ENCODE measurements at regions not wholly inside any gene's neighbourhood (a gene's known extent, or its start where the extent isn't known, plus 50 kb on each side); places are given as distances from the start of the nearest gene placed in this dataset.
"Not testable (repeated sequence)": the region's sequence is repeated elsewhere in the genome, so short reads cannot be mapped to it uniquely, and the experiment has no call there.

DNA sequence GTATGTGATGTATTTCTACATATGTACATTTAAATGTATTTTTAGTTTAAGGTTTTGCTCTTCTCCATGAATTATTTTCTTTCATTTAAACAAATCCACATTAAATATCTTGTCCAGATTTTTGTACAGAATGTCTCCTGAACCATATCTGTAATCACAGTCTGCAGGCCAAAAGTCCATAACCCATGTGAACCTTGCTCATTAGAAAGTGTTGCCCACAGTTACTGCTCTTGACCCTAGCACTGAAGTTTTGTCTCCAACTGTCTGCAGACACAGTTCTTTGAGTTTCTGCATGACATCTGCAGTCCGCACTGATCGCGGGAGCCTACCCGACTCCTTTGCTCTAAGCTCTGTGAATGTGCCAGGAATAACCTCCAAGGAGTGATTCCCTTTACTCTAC lies 626.2 kb upstream of the SLC10A2 start:
- DNase-seq (ENCODE audit: low read depth in 2 of 3, low spot score in 2 of 3) = no peak

- no peak for DNase-seq (ENCODE audit: low read depth in 2 of 3, low spot score in 2 of 3)
These were observed 610.1 kb upstream of the SLC10A2 start for GRCh38 chr13:103676329-103676728.

- no peak for DNase-seq (ENCODE audit: low read depth in 2 of 3, low spot score in 2 of 3)
These were observed 605.3 kb upstream of the SLC10A2 start for GRCh38 chr13:103671547-103671946.

DNA sequence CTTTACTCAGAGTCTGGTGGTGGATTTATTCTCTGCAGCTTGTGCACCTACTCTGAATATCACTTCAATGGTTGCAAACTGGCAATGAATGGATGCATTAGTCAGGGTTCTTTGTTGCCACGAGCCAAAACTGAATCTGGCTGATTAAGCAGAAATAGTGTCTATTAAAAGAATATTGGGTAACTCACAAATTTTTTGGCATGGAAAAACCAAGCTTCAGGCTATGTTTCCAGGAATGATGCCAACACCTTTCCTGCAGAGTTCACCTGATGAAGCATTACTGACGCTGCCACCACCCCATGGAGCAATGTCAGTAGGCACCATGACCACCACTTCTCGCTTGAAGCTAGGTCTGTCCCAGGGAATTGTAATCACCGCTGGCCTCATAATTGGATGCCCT lies 597.8 kb upstream of the SLC10A2 start:
- DNase-seq (ENCODE audit: low read depth in 2 of 3, low spot score in 2 of 3) = no peak

GRCh38 chr13:103656311-103656710 lies 590.1 kb upstream of the SLC10A2 start:
- no peak for DNase-seq (ENCODE audit: low read depth in 2 of 3, low spot score in 2 of 3)

DNA sequence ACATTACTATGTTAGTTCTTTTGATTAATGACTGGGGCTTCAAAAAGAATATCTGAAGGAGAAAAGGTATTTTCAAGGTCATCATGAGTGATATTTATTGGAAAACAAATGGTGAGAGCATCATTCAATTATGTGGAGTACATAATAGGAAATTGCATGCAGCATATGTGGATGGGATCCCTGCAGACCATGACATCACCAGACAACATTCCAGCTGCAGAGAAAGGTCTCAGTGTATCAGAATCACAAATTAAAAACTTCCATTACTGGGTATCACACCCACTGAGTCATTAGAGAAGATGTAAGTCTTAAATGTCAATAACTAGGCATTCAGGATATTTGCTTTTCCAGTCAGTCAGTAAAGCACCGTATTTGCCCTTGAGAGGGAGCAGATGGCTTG lies 574.4 kb upstream of the SLC10A2 start:
- DNase-seq (ENCODE audit: low read depth in 2 of 3, low spot score in 2 of 3) = no peak

GRCh38 chr13:103639326-103639725 lies 573.1 kb upstream of the SLC10A2 start:
- no peak for DNase-seq (ENCODE audit: low read depth in 2 of 3, low spot score in 2 of 3)

DNA sequence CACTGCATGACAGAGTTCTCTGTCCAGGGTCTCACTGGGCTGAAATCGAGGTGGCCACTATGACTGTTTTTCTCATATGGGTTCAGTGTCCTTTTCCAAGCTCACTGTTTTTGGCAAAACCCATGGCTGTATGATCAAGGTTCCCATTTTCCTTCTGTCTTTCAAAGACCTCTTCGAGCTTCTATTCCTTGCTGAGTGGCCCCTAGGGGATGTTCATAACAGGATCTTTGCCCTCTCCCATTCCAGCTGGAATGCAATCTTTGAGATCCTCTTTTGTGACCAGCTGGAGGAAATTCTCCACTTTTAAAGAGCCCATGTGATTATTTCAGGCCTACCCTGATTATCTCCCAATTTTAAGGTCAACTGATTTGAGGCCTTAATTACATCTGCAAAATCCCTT lies 572.5 kb upstream of the SLC10A2 start:
- no peak for DNase-seq (ENCODE audit: low read depth in 2 of 3, low spot score in 2 of 3)

GRCh38 chr13:103634066-103634465 lies 567.8 kb upstream of the SLC10A2 start:
- DNase-seq (ENCODE audit: low read depth in 2 of 3, low spot score in 2 of 3) = no peak

DNA sequence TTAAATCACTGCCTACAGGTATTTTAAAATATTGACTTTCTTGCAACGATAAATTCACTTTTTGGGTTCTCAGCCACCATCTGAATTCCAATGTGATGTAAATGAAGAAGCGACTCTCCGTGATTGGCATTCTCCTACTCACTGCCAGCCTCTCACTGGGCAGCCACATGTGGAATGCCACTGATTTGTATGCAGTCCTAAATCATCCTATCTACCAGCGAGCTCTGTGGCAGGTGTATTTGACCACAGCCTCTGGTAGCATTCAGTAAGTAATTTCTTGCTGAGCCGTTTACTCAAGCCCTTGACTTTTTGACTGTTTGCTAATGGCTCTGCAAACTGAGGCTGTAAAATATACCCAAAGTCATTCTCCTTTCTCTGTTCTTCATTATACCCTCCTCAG lies 559.0 kb upstream of the SLC10A2 start:
- DNase-seq (ENCODE audit: low read depth in 2 of 3, low spot score in 2 of 3) = no peak

- no peak for DNase-seq (ENCODE audit: low read depth in 2 of 3, low spot score in 2 of 3)
These were observed 551.9 kb upstream of the SLC10A2 start for GRCh38 chr13:103618151-103618550.

- no peak for DNase-seq (ENCODE audit: low read depth in 2 of 3, low spot score in 2 of 3)
These were observed 549.6 kb upstream of the SLC10A2 start for GRCh38 chr13:103615771-103616170.

- no peak for DNase-seq (ENCODE audit: low read depth in 2 of 3, low spot score in 2 of 3)
These were observed 548.5 kb upstream of the SLC10A2 start for GRCh38 chr13:103614761-103615160.

- DNase-seq (ENCODE audit: low read depth in 2 of 3, low spot score in 2 of 3) = no peak
These were observed 541.8 kb upstream of the SLC10A2 start for GRCh38 chr13:103607995-103608394.

DNA sequence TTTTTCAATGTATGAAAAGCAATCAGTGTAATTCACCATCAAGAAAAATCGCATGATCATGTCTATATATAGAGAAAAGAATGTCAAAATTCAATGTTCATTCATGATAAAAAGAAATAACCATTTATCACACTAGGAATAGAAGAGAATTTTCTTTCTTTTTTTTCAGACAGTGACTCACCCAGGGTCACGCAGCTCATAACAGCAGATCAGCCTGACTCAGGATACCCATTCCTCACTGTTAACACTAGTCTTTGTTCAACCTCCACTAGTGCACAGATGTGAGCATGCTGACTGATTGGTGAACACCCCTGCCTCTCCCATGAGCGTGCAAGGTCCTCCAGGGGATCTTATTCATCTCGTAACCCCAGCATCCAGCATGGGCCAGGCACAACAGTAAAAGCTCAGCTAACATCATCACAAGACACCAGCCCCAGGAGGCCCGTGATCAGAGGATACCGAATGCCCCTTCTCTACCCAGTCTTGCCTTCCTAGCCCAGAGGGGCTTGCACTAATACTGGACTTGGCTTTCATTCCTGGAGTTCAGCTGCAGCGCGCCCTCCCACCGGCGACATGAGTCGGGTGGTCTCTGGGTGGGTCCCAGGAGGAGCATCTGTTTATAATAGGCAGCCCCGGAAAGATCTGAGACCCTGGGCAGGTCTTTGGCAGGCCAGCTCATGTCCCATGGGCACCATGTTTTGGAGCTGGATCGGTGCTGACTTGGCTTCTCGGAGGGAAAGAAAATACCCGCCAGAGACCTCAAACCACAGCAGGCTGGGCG lies 539.5 kb upstream of the SLC10A2 start:
- DNase-seq (ENCODE audit: low read depth in 2 of 3, low spot score in 2 of 3) = no peak

GRCh38 chr13:103599870-103600269 lies 533.7 kb upstream of the SLC10A2 start:
- not testable (repeated sequence) for DNase-seq (ENCODE audit: low read depth in 2 of 3, low spot score in 2 of 3)

DNA sequence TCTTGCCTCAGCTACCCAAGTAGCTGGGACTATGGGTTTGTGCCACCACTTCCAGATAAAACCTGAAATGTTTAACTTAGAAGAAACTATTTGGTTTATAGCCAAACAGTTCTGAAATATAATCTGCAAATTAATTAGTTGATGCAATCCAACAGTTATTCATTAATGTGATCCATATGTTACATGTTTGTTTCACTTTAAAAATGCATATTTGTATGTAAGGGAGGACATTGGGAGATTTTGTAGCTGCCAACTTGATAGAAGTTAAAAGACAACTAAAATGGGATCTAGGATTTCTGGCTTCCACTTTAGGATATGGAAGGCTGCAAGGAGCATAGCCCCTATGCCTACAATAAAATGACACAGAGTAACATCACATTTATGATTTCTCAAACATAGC lies 532.5 kb upstream of the SLC10A2 start:
- no peak for DNase-seq (ENCODE audit: low read depth in 2 of 3, low spot score in 2 of 3)

GRCh38 chr13:103573446-103573845 lies 507.2 kb upstream of the SLC10A2 start:
- DNase-seq (ENCODE audit: low read depth in 2 of 3, low spot score in 2 of 3) = no peak

DNA sequence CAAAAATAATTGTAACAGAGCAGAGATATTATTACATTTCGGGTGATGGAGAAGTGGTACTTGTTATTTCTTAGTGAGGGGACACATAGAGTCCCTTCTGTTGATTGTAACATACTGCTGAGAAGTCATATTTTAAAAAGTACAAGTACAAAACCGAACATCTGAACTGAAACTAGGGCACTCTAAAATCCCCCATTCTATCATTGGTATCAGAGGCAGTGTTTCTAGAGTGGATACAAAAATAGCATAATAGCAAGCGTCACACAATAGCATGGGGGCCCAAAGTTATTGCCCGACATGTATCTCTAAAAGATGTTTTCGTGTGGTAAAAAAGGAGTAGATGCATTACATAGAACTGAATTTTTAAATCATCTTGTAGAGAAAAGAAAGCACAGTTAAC lies 502.1 kb upstream of the SLC10A2 start:
- DNase-seq (ENCODE audit: low read depth in 2 of 3, low spot score in 2 of 3) = no peak

DNA sequence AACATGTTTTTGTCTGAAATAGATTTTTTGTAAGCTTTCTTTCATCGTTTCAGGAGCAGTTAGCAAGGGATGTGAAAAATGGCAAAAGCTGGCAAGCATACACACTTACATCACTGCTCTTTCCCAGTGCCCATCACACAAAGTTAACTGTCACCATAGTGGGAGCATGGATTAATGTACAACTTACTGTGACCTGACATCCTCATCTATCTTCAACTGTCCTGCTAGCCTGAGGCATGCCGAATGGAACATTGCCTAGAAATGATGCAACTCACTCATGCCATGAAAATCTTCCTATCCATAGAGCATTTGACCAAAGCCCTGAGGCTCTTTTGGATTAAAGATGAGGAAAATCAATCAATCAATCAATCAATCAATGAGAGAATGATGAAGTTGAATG lies 491.7 kb upstream of the SLC10A2 start:
- DNase-seq (ENCODE audit: low read depth in 2 of 3, low spot score in 2 of 3) = no peak

DNA sequence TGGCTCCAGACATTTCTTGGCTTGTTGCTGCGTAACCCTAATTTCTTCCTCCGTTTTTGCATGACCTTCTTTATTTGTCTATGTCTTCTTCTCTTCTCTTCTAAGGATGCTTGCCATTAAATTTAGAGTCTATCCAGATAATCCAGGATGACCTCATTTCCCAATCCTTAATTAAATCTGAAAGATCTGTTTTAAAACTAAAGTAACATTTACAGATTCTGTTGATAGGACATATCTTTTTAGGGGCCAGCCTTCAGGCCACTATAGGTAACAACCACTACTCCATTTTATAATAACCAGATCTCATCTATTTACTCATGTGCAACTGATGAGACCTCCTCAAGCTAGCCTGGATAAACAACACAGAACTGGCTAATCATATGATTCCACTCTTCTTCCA lies 490.5 kb upstream of the SLC10A2 start:
- no peak for DNase-seq (ENCODE audit: low read depth in 2 of 3, low spot score in 2 of 3)

DNA sequence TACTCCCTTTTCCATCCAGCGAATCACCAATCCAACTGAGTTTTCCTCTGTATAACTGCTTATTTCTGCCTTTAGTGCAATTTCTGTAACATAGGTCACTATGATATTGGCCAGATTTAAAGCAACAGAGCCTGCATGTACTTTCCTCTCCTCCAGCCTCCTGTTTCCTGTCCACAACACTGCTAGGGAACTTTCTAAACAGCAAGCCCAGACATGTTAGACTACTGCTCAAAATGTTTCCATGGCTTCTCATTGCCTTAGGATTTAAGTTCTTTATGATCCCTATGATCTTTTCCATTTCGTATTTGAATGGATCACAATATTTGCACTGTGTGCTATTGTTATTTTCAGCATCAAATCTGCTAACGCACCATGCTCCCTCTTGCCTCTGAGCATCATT lies 481.7 kb upstream of the SLC10A2 start:
- DNase-seq (ENCODE audit: low read depth in 2 of 3, low spot score in 2 of 3) = no peak

DNA sequence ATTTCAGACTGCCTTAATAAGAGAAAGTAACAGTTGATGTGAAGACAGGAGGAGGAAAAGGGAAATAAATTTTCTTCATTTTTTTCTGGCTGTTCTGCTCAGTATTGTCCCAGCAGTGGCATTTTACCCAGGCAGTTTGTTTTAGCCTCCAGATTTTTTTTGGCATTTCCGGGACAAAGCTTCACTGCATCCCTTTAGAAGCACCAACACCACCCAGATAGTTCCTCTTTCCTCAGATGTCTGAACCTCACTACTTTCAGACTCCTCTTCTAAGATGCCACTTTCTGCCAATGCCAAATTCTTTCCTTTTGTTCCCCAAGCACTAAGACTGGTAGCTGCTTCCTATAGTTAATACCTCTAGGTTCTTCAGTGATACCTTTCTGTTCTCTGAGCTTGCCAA lies 480.1 kb upstream of the SLC10A2 start:
- DNase-seq (ENCODE audit: low read depth in 2 of 3, low spot score in 2 of 3) = no peak
